NB4 (cell line): ENCODE measurements at regions not wholly inside any gene's neighbourhood (a gene's known extent, or its start where the extent isn't known, plus 50 kb on each side); places are given as distances from the start of the nearest gene placed in this dataset.

Experiments
- DNase-seq: peaks from one replicate; pipeline ENCODE4 v3.0.0; 2010; ENCODE audit warnings: low read depth
- H3K4me3 ChIP-seq: one replicate; pipeline ENCODE4 v1.5.1; 2011; ENCODE audit warnings: mild to moderate bottlenecking, low read depth, low read length, moderate library complexity
- MYC ChIP-seq: IDR thresholded peaks from 2 replicates; pipeline ENCODE4 v1.6.1; 2011; ENCODE audit warnings: low read depth, low read length
- POLR2A ChIP-seq: IDR thresholded peaks from 2 replicates; pipeline ENCODE4 v1.6.1; 2011; ENCODE audit warnings: mild to moderate bottlenecking; ENCODE audit not compliant: insufficient read length; ENCODE audit errors: extremely low read depth
- TF ChIP-seq, protein P1 (sequence below): IDR thresholded peaks from 2 replicates; pipeline ENCODE4 v1.6.1; 2011; ENCODE audit warnings: low read depth, low read length
- TF ChIP-seq, protein P2 (sequence below): IDR thresholded peaks from one replicate; pipeline ENCODE4 v1.5.1; 2012; ENCODE audit warnings: low read depth, low read length

DNA sequence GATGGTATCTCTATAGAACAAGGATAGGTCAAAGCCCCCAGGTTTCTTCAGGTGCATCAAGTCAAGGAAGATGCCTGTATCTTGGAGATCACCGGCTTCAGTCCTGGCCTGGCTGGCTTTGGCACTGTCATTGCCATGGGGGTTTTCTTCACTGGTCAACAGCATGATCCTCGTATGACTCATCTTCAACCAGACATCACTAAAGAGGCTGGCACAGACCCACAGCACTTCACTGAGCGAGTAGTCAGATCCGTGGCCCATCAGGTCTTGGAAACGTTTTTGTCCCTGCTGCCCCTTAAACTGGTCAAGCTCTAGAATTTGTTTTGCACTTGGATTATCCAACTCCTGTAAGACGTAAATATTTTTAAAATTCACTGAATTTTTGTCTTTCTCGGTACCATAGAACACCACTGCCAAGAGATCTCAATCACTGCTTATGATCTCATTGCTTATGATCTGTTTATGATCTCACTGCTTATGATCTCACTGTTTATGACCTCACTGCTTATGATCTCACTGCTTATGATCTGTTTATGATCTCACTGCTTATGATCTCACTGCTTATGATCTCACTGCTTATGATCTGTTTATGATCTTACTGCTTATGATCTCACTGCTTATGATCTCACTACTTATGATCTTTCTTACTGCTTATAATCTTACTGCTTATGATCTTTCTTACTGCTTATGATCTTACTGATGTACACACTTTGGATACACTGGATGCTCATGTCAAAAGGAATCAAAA lies 135.2 kb downstream of the CYP26A1 start:
- DNase-seq, result no peak
- TF ChIP-seq MYC (no peak), POLR2A (no peak)
- H3K4me3 ChIP-seq, result no peak overlapping the region

DNA sequence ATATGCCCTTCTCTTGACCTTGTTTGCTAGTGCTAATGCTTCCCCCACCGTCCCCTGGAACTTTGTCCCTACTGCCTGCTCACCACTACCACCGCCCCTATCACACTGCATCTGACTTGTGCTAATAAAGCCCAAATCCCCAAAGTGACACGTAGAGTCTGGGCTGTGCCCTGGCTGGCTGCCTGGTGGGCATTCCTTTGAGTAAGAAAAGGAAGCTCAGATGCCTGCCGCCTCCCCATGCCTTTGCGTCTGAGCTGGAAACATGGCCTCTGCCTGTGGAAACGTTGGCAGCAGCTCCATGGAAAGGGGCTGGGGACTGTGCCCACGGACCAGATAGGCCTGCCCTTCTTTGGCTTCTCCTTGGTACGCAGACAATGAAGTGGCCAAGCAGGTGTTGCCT lies 138.3 kb downstream of the CYP26A1 start:
- TF ChIP-seq, protein P1, sequence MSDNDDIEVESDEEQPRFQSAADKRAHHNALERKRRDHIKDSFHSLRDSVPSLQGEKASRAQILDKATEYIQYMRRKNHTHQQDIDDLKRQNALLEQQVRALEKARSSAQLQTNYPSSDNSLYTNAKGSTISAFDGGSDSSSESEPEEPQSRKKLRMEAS, result no peak
- no peak for TF ChIP-seq MYC
- no peak for TF ChIP-seq POLR2A
- TF ChIP-seq, protein P2, sequence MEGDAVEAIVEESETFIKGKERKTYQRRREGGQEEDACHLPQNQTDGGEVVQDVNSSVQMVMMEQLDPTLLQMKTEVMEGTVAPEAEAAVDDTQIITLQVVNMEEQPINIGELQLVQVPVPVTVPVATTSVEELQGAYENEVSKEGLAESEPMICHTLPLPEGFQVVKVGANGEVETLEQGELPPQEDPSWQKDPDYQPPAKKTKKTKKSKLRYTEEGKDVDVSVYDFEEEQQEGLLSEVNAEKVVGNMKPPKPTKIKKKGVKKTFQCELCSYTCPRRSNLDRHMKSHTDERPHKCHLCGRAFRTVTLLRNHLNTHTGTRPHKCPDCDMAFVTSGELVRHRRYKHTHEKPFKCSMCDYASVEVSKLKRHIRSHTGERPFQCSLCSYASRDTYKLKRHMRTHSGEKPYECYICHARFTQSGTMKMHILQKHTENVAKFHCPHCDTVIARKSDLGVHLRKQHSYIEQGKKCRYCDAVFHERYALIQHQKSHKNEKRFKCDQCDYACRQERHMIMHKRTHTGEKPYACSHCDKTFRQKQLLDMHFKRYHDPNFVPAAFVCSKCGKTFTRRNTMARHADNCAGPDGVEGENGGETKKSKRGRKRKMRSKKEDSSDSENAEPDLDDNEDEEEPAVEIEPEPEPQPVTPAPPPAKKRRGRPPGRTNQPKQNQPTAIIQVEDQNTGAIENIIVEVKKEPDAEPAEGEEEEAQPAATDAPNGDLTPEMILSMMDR, result no peak
- DNase-seq, result no peak
- H3K4me3 ChIP-seq, result no peak overlapping the region

DNA sequence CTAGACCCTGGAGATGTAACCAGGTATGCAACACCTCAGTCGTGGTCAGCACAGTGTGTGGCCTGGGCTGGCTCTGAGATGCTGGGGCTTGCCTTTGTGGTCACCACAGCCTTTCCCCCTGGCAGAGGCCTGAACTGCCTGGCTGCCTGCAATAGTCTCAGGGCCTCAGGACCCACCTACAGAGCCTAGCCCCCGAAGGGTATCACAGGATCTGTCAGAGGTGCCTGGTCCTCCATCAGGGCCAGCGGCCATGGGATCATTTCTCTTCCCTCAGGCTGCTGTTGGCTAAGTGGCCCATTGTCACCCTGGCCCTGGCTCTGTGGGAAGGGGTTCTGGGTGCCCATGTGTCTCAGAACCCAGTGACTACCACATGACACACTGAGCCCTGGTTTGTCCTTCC lies 141.6 kb downstream of the CYP26A1 start:
- DNase-seq, result no peak
- TF ChIP-seq, protein P2, result no peak
- TF ChIP-seq, protein P1, result no peak
- TF ChIP-seq POLR2A (no peak), MYC (no peak)
- H3K4me3 ChIP-seq, result no peak overlapping the region

DNA sequence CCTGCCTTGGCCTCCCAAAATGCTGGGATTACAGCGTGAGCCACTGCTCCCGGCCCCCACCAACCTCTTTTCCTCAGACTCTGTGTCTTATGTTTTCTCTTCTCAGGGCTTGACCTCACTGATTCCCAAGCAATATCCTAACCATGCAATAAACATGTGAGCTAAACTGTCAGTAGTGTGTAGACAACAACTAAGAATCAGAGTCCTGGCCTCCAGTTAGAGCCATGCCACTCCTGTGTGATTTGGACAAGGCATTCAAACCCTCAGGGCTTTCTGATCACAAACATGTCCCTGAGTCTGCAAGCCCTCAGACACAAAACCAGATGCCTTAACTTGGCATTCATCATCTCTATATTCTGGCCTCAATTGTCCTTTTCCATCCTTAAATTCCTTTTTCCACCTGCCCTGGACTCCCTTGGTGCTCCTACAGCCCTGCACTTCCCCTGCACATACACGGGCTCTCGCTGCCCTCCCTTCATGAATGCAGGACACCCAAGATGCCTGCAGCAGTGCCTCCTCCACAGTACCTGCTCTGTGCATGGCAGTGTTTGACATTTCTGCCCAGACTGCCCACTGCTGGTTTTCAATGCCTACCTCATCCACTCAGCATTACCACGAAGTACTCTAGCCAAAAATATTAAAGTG lies 142.8 kb downstream of the CYP26A1 start:
- H3K4me3 ChIP-seq, result no peak overlapping the region
- TF ChIP-seq, protein P1, result no peak
- TF ChIP-seq MYC (no peak), POLR2A (no peak)
- TF ChIP-seq, protein P2, result no peak
- DNase-seq, result no peak

DNA sequence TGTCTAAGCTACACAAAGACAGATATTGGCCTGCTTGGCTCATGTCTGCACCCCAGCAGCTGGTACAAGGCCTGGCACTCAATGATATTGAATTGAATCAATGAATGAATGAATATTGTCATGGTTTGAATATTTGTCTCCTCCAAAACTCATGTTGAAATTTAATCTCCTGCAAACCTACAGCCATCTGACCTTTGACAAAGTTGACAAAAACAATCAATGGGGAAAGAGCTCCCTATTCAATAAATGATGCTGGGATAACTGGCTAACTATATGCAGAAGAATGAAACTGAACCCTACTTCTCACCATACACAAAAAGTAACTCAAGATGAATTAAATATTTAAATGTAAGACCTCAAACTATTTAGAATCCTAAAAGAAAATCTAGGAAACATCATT lies 144.7 kb downstream of the CYP26A1 start:
- no peak overlapping the region for H3K4me3 ChIP-seq
- no peak for DNase-seq
- no peak for TF ChIP-seq MYC
- TF ChIP-seq, protein P1, result no peak
- TF ChIP-seq, protein P2, result no peak
- no peak for TF ChIP-seq POLR2A

DNA sequence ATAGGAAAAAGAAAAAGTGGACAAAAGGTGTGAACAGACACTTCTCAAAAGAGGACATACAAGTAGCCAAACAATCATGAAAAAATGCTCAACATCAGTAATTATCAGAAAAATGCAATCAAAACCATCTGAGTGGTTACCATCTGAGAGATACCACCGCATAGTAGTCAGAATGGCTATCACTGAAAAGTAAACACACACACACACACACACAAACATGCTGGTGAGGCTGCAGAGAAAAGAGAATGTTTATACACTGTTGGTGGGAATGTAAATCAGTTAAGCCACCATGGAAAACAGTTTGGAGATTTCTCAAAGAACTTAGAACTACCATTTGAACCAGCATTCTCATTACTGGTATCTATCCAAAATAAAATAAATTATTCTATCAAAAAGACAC lies 145.7 kb downstream of the CYP26A1 start:
- TF ChIP-seq, protein P2, result no peak
- H3K4me3 ChIP-seq, result no peak overlapping the region
- no peak for DNase-seq
